Activated naive CD4-positive, alpha-beta T cell (primary cell): ENCODE measurements at regions not wholly inside any gene's neighbourhood (a gene's known extent, or its start where the extent isn't known, plus 50 kb on each side); places are given as distances from the start of the nearest gene placed in this dataset.

Source experiments
- DNase-seq, 4 experiments: peaks; one replicate each; lab custom pipeline; 2025; lab: John Stamatoyannopoulos, UW

- no peak for DNase-seq
These were observed 52.6 kb upstream of the TGFBR2 start for GRCh38 chr3:30553641-30554316.

GRCh38 chr3:30554317-30554690 lies 52.1 kb upstream of the TGFBR2 start:
- DNase-seq: no peak

DNA sequence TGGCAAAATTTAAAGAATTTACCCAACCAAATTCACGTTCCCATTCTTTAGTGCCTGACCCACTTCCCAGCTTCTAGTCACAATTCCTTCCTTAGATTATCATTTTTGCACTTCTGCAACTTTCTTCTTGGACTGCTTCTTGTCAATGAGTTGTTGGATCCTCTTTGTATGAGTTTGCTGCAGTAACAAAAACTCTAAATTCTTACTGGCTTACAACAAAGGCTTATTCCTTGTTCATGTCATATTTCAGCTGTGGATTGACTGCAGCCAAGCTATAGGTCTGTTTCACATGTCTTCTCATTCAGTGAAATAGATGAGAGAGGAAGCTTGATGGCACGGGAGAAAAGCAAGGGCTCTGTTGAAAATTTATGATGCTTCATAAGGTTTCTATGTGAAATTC lies 50.4 kb upstream of the TGFBR2 start:
- DNase-seq: no peak
